ENCODE measurements at regions not wholly inside any gene's neighbourhood (a gene's known extent, or its start where the extent isn't known, plus 50 kb on each side); places are given as distances from the start of the nearest gene placed in this dataset.
A peak's percentile ranks its signal among the peaks of the same experiment; 100 is the strongest.

GRCh38 chr2:149832324-149832723 is 244.7 kb upstream of the MMADHC start:
- no peak for DNase-seq

- no peak for DNase-seq
Observed at GRCh38 chr2:149828520-149829210, 241.1 kb upstream of the MMADHC start.

GRCh38 chr2:149827585-149828126 is 240.1 kb upstream of the MMADHC start:
- DNase-seq: no peak

- no peak for DNase-seq
Observed at GRCh38 chr2:149826471-149827125, 239.0 kb upstream of the MMADHC start.

GRCh38 chr2:149825473-149825872 is 237.9 kb upstream of the MMADHC start:
- DNase-seq: no peak

GRCh38 chr2:149824136-149824535 is 236.6 kb upstream of the MMADHC start:
- DNase-seq: no peak

GRCh38 chr2:149819356-149819957 is 231.9 kb upstream of the MMADHC start:
- DNase-seq: no peak

GRCh38 chr2:149816756-149817551 is 229.4 kb upstream of the MMADHC start:
- no peak for DNase-seq

GRCh38 chr2:149815941-149816340 is 228.4 kb upstream of the MMADHC start:
- no peak for DNase-seq

GRCh38 chr2:149814901-149815300 is 227.3 kb upstream of the MMADHC start:
- no peak for DNase-seq

- no peak for DNase-seq
Observed at GRCh38 chr2:149814049-149814448, 226.5 kb upstream of the MMADHC start.

- peak; percentile 58 for DNase-seq
Observed at GRCh38 chr2:149808556-149808955, 221.0 kb upstream of the MMADHC start.

- DNase-seq: no peak
Observed at GRCh38 chr2:149806651-149807050, 219.1 kb upstream of the MMADHC start.

GRCh38 chr2:149800624-149801542 is 213.3 kb upstream of the MMADHC start:
- no peak for DNase-seq

- no peak for DNase-seq
Observed at GRCh38 chr2:149799013-149799705, 211.6 kb upstream of the MMADHC start.

- no peak for DNase-seq
Observed at GRCh38 chr2:149797030-149797429, 209.5 kb upstream of the MMADHC start.

GRCh38 chr2:149789549-149789948 is 202.0 kb upstream of the MMADHC start:
- no peak for DNase-seq

- DNase-seq: no peak
Observed at GRCh38 chr2:149787206-149787605, 199.6 kb upstream of the MMADHC start.

- DNase-seq: no peak
Observed at GRCh38 chr2:149783284-149783683, 195.7 kb upstream of the MMADHC start.

GRCh38 chr2:149782572-149782971 is 195.0 kb upstream of the MMADHC start:
- DNase-seq: no peak

GRCh38 chr2:149781263-149781808 is 193.8 kb upstream of the MMADHC start:
- DNase-seq: no peak

All from MV-4-11 (cell line).